Astrocyte (in vitro differentiated cells and primary cell): ENCODE measurements at regions not wholly inside any gene's neighbourhood (a gene's known extent, or its start where the extent isn't known, plus 50 kb on each side); places are given as distances from the start of the nearest gene placed in this dataset.

Source experiments
- DNase-seq: peaks from one replicate; pipeline ENCODE4 v3.0.0-alpha.2; 2010; ENCODE audit warnings: low read depth
- FAIRE-seq: peaks from 2 replicates; lab custom pipeline; 2011; peaks lifted over from hg19 to GRCh38; lab: Jason Lieb, UNC
- H2AFZ ChIP-seq: 2 replicates; pipeline ENCODE4 v1.6.0; 2012; ENCODE audit warnings: low read depth, low read length, inconsistent platforms
- H3K27ac ChIP-seq: 2 replicates; pipeline ENCODE4 v1.5.1; 2011; ENCODE audit warnings: low read depth, low read length, inconsistent platforms
- H3K27me3 ChIP-seq: 2 replicates; pipeline ENCODE4 v1.6.0; 2011; ENCODE audit warnings: low read length, inconsistent platforms; ENCODE audit not compliant: insufficient read depth
- H3K36me3 ChIP-seq: 2 replicates; pipeline ENCODE4 v1.5.1; 2011; ENCODE audit warnings: low read length, inconsistent platforms; ENCODE audit not compliant: insufficient read depth
- H3K4me1 ChIP-seq: 2 replicates; pipeline ENCODE4 v1.5.1; 2011; ENCODE audit warnings: low read length, inconsistent platforms; ENCODE audit not compliant: insufficient read depth
- H3K4me2 ChIP-seq: 2 replicates; pipeline ENCODE4 v1.6.0; 2012; ENCODE audit warnings: low read length, inconsistent platforms
- H3K4me3 ChIP-seq: 2 replicates; pipeline ENCODE4 v1.5.1; 2011; ENCODE audit warnings: low read depth, mild to moderate bottlenecking, low read length, inconsistent platforms; ENCODE audit not compliant: insufficient read depth
- H3K79me2 ChIP-seq: 2 replicates; pipeline ENCODE4 v1.6.0; 2012; ENCODE audit warnings: mild to moderate bottlenecking, low read length, inconsistent platforms; ENCODE audit not compliant: insufficient read depth
- H3K9ac ChIP-seq: 2 replicates; pipeline ENCODE4 v1.6.0; 2012; ENCODE audit warnings: mild to moderate bottlenecking, low read length, inconsistent platforms
- H3K9me3 ChIP-seq: 2 replicates; pipeline ENCODE4 v1.5.1; 2012; ENCODE audit warnings: low read depth, mild to moderate bottlenecking, low read length, inconsistent platforms; ENCODE audit not compliant: insufficient read depth
- H4K20me1 ChIP-seq: 2 replicates; pipeline ENCODE4 v1.6.0; 2012; ENCODE audit warnings: low read length, inconsistent platforms; ENCODE audit not compliant: insufficient read depth
- H3K27ac Mint-ChIP-seq: one replicate; pipeline ENCODE4 v1.8.0; 2021; ENCODE audit warnings: mild to moderate bottlenecking, mixed read lengths; ENCODE audit not compliant: unreplicated experiment
- H3K27me3 Mint-ChIP-seq: one replicate; pipeline ENCODE4 v1.8.0; 2021; ENCODE audit warnings: low read depth, mixed read lengths; ENCODE audit not compliant: unreplicated experiment
- H3K36me3 Mint-ChIP-seq: one replicate; pipeline ENCODE4 v1.8.0; 2021; ENCODE audit warnings: low read depth, mixed read lengths; ENCODE audit not compliant: unreplicated experiment
- H3K4me1 Mint-ChIP-seq: one replicate; pipeline ENCODE4 v1.8.0; 2021; ENCODE audit warnings: low read depth, mixed read lengths; ENCODE audit not compliant: unreplicated experiment
- H3K4me3 Mint-ChIP-seq: one replicate; pipeline ENCODE4 v1.8.0; 2021; ENCODE audit warnings: mild to moderate bottlenecking, moderate library complexity, mixed read lengths; ENCODE audit not compliant: unreplicated experiment
- H3K9me3 Mint-ChIP-seq: one replicate; pipeline ENCODE4 v1.8.0; 2021; ENCODE audit warnings: mild to moderate bottlenecking, mixed read lengths; ENCODE audit not compliant: unreplicated experiment
- EZH2 ChIP-seq: IDR thresholded peaks from 2 replicates; pipeline ENCODE4 v1.6.1; 2012; ENCODE audit warnings: mild to moderate bottlenecking, low read length, inconsistent platforms; ENCODE audit not compliant: insufficient read depth
- TF ChIP-seq, protein P1 (sequence below): IDR thresholded peaks from 2 replicates; pipeline ENCODE4 v1.5.1; 2011; ENCODE audit warnings: low read depth, mild to moderate bottlenecking, inconsistent platforms, low read length, moderate library complexity; ENCODE audit not compliant: insufficient read depth

DNA sequence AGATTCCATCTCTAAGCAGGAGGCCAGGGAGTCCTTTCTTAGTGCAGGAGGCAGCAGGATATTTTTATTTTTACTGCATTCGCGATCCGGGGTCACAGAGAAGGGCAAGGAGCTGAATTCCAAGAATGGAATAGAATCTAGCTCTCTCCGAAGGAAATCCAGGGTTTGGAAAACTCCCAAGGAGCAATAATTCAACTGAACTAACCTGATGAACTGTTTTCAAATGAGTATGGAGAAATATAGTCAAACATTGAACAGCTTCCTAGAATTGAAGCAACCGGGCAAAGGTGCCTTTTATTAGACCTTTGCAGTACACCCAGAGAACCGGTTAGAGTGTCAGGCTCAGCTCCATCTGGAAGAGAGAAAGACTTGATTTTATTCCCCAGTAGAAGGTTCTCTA is 120.7 kb upstream of the MAF start:
- Histone ChIP-seq H3K9me3 (no peaks in the 10 kb centered on the region), H3K27me3 (no peaks in the 10 kb centered on the region), H4K20me1 (no peaks in the 10 kb centered on the region), H3K4me1 (no peaks in the 10 kb centered on the region), H3K4me2 (no peak overlapping the region), H2AFZ (no peak overlapping the region), H3K9ac (no peak overlapping the region), H3K36me3 (no peaks in the 10 kb centered on the region), H3K27ac (no peak overlapping the region), H3K4me3 (no peak overlapping the region), H3K79me2 (no peaks in the 10 kb centered on the region)
- no peak overlapping the region for H3K4me3 Mint-ChIP-seq
- peaks cover 8% of the 10 kb centered on the region for H3K27me3 Mint-ChIP-seq
- H3K4me1 Mint-ChIP-seq: peaks cover 10% of the 10 kb centered on the region
- TF ChIP-seq, protein P1, sequence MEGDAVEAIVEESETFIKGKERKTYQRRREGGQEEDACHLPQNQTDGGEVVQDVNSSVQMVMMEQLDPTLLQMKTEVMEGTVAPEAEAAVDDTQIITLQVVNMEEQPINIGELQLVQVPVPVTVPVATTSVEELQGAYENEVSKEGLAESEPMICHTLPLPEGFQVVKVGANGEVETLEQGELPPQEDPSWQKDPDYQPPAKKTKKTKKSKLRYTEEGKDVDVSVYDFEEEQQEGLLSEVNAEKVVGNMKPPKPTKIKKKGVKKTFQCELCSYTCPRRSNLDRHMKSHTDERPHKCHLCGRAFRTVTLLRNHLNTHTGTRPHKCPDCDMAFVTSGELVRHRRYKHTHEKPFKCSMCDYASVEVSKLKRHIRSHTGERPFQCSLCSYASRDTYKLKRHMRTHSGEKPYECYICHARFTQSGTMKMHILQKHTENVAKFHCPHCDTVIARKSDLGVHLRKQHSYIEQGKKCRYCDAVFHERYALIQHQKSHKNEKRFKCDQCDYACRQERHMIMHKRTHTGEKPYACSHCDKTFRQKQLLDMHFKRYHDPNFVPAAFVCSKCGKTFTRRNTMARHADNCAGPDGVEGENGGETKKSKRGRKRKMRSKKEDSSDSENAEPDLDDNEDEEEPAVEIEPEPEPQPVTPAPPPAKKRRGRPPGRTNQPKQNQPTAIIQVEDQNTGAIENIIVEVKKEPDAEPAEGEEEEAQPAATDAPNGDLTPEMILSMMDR: no peak
- no peak for TF ChIP-seq EZH2
- no peak for FAIRE-seq
- DNase-seq: no peak
- H3K36me3 Mint-ChIP-seq: no peaks in the 10 kb centered on the region
- H3K27ac Mint-ChIP-seq: no peak overlapping the region
- H3K9me3 Mint-ChIP-seq: peaks cover 5% of the 10 kb centered on the region

DNA sequence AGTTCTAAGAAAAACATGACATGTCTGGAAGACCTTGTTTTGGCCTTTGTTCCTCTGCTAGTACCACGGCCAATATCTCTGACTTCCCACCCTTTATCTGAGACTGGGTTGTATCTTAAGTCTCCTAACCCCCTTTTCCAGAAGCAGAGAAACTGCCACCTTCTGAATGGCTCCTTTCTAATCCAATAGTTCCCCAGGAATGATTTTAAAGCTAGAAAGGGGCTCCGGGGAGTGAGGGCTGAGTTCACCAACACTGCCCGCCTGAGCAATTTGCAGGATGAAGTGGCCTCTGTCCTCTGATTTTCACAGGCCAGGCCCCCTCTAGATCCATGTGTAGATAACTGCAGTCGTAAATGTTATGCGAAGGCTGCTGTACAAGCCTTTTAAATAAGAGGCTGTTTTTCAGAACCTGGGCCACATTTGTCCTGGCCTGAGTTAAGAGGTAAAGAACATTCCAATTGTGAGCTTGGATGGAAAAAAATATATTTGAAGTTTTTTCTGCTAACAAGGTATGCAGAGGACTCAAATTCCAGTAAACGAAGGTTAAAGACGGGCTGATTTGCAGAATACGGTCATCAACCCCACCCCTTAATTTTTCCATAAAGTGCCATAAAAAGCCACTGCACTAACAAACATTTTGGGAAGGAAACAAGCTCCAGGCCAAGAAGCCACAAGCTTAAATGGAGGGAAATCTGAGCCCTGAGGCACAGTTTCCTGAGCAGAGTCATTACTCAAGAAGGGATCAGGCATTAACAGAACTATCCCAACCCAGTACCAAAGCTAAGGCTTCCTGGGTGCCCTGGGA is 117.0 kb upstream of the MAF start:
- Mint-ChIP-seq H3K4me3 (no peak overlapping the region), H3K9me3 (peaks cover 7% of the 10 kb centered on the region), H3K27ac (no peak overlapping the region), H3K27me3 (peaks cover 8% of the 10 kb centered on the region), H3K4me1 (peaks cover 10% of the 10 kb centered on the region), H3K36me3 (no peaks in the 10 kb centered on the region)
- Histone ChIP-seq H3K36me3 (no peaks in the 10 kb centered on the region), H2AFZ (no peak overlapping the region), H3K9ac (no peak overlapping the region), H4K20me1 (no peaks in the 10 kb centered on the region), H3K4me1 (no peaks in the 10 kb centered on the region), H3K9me3 (no peaks in the 10 kb centered on the region), H3K4me3 (no peak overlapping the region), H3K27me3 (peaks cover 2% of the 10 kb centered on the region), H3K27ac (no peak overlapping the region), H3K4me2 (no peak overlapping the region), H3K79me2 (no peaks in the 10 kb centered on the region)
- DNase-seq (no peak), FAIRE-seq (no peak)
- TF ChIP-seq EZH2: no peak
- TF ChIP-seq, protein P1: no peak
